Smooth muscle cell (in vitro differentiated cells): ENCODE measurements at regions not wholly inside any gene's neighbourhood (a gene's known extent, or its start where the extent isn't known, plus 50 kb on each side); places are given as distances from the start of the nearest gene placed in this dataset.

ENCODE experiments used
- DNase-seq: peaks from one replicate; lab custom pipeline; 2025; ENCODE audit not compliant: unreplicated experiment; lab: John Stamatoyannopoulos, UW
- H2AFZ ChIP-seq: fragments of 200-600 bp; sonication (generic); 2 replicates; pipeline ENCODE4 v1.6.0; 2016; ENCODE audit warnings: antibody characterized with exemption, low read depth, mild to moderate bottlenecking
- H3F3A ChIP-seq: fragments of 200-600 bp; sonication (generic); 2 replicates; pipeline ENCODE4 v1.6.0; 2017; ENCODE audit warnings: antibody characterized with exemption, low read depth
- H3K27ac ChIP-seq: fragments of 200-600 bp; sonication (generic); 2 replicates; pipeline ENCODE4 v1.5.1; 2016; ENCODE audit warnings: low read depth, mild to moderate bottlenecking
- H3K27me3 ChIP-seq: fragments of 200-600 bp; sonication (generic); 2 replicates; pipeline ENCODE4 v1.6.1; 2016; ENCODE audit warnings: low read depth, mild to moderate bottlenecking
- H3K36me3 ChIP-seq: fragments of 200-600 bp; sonication (generic); 2 replicates; pipeline ENCODE4 v1.5.1; 2016; ENCODE audit warnings: low read depth
- H3K4me1 ChIP-seq: fragments of 200-600 bp; sonication (generic); 2 replicates; pipeline ENCODE4 v1.5.1; 2016; ENCODE audit warnings: low read depth
- H3K4me2 ChIP-seq: fragments of 200-600 bp; sonication (generic); 2 replicates; pipeline ENCODE4 v1.6.0; 2016; ENCODE audit warnings: mild to moderate bottlenecking
- H3K4me3 ChIP-seq: fragments of 200-600 bp; sonication (generic); 2 replicates; pipeline ENCODE4 v1.5.1; 2016; ENCODE audit warnings: mild to moderate bottlenecking
- H3K79me2 ChIP-seq: fragments of 200-600 bp; sonication (generic); 2 replicates; pipeline ENCODE4 v1.6.0; 2016; ENCODE audit warnings: low read depth, mild to moderate bottlenecking
- H3K9ac ChIP-seq: fragments of 200-600 bp; sonication (generic); 2 replicates; pipeline ENCODE4 v1.6.0; 2016; ENCODE audit warnings: low read depth
- H3K9me3 ChIP-seq: fragments of 200-600 bp; sonication (generic); replicated peaks from 2 replicates; pipeline ENCODE4 v1.5.1; 2016; ENCODE audit warnings: low read depth
- H4K20me1 ChIP-seq: fragments of 200-600 bp; sonication (generic); 2 replicates; pipeline ENCODE4 v1.6.0; 2016; ENCODE audit warnings: low read depth
- WGBS: methylation state at CpG from one replicate; pipeline ENCODE4 v1.1.7; 2016; ENCODE audit warnings: low lambda C conversion rate; 5-methylcytosine and 5-hydroxymethylcytosine counted together
- TF ChIP-seq, protein P1 (sequence below): fragments of 200-600 bp; sonication (generic); IDR thresholded peaks from 2 replicates; pipeline ENCODE4 v1.5.1; 2017; ENCODE audit warnings: borderline replicate concordance, mild to moderate bottlenecking, antibody characterized with exemption; ENCODE audit not compliant: insufficient read depth, poor library complexity, severe bottlenecking

DNA sequence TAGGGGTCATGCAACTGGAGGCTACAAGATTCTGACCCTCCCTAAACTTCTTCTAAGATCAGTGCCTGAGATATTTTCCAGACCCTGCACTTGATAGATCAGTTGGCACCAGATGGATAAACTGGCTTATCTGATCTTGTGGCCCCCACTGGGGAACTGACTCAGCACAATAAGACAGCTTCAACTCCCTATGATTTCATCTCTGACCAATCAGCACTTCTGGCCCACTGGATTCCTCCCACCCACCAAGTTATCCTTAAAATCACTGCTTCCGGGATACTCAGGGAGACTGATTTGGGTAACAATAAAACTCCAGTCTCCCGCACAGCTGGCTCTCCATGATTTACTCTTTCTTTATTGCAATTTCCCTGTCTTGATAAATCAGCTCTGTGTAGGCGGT lies 2180.4 kb upstream of the WWC1 start:
- Histone ChIP-seq H4K20me1 (no peaks in the 10 kb centered on the region), H3K4me3 (no peak overlapping the region), H3K27ac (no peak overlapping the region), H3K4me1 (no peaks in the 10 kb centered on the region), H3K79me2 (no peaks in the 10 kb centered on the region), H3K9ac (no peak overlapping the region), H2AFZ (no peak overlapping the region), H3F3A (no peaks in the 10 kb centered on the region), H3K9me3 (no peaks in the 10 kb centered on the region), H3K27me3 (no peaks in the 10 kb centered on the region), H3K4me2 (no peak overlapping the region), H3K36me3 (no peaks in the 10 kb centered on the region)
- DNase-seq, result no peak
- WGBS, result 65% methylated on average over 3 of the region's 3 CpGs
- TF ChIP-seq, protein P1, sequence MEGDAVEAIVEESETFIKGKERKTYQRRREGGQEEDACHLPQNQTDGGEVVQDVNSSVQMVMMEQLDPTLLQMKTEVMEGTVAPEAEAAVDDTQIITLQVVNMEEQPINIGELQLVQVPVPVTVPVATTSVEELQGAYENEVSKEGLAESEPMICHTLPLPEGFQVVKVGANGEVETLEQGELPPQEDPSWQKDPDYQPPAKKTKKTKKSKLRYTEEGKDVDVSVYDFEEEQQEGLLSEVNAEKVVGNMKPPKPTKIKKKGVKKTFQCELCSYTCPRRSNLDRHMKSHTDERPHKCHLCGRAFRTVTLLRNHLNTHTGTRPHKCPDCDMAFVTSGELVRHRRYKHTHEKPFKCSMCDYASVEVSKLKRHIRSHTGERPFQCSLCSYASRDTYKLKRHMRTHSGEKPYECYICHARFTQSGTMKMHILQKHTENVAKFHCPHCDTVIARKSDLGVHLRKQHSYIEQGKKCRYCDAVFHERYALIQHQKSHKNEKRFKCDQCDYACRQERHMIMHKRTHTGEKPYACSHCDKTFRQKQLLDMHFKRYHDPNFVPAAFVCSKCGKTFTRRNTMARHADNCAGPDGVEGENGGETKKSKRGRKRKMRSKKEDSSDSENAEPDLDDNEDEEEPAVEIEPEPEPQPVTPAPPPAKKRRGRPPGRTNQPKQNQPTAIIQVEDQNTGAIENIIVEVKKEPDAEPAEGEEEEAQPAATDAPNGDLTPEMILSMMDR, result no peak

DNA sequence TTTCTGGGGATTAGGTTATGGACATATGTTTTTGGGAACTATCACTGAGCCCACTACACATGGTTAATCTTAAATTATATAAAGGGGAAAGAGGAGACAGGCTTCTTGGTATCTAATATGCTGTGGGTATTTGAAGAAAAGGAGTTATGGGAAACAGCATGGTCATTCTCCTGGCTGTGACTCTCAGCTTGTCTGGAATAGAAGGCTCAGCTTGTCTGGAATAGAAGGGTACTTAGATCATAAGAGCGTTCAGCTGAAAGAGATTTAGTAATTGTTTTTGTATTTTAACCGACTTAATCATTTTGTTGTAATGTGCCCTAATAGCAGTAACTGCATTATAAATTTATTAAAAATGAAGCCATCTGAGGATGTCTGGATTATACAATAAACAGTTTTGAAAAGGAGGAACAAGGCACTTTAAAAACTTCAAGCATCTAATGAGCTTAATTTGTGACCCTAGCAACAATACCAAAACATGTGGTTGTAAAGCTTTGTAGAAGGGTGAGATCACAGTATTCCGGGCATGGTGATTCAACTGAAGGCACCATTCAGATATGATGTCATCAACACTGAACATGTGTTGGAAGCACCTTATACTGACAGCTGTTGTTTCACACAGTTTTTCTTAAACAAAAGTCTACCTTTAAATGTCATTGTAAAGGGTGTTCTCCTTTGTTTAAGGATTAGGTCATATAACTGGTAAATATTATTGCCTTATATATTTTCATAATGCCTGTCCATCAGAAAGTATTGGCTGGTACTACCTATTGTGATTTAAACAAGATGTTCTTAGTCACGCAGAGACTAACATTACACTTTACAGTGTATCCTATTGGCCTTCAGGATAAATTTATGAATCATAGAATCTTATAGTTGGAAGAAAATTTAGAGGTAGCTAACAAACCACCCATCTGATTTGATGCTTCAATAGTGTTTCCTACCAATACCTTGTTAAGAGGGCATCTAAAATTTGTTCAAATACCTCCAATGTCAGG lies 2174.1 kb upstream of the WWC1 start:
- TF ChIP-seq, protein P1, result no peak
- H3K27me3 ChIP-seq, result no peaks in the 10 kb centered on the region
- WGBS, result 80% methylated on average over 4 of the region's 4 CpGs

DNA sequence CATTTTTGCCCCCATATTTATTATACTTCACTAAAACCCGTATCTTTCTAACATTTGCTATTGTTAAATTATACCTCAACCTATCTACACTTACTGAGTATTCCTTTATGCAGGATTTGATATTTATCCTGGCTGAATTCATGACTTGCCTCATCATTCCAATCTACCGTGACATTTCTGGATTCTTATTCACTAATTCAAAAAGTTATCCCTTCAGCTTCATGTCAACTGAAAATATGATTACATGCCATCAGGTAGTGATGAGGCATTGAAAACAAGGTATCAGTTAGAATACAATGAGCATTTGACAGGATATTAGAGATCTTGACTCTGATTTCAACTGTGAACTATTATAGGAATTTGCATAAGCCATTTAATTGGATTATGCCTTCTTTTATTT lies 2171.9 kb upstream of the WWC1 start:
- no peak for DNase-seq
- no peaks in the 10 kb centered on the region for H4K20me1 ChIP-seq
- H3K27ac ChIP-seq, result no peak overlapping the region
- no peaks in the 10 kb centered on the region for H3F3A ChIP-seq
- H2AFZ ChIP-seq, result no peak overlapping the region
- H3K9ac ChIP-seq, result no peak overlapping the region
- H3K4me2 ChIP-seq, result no peak overlapping the region
- no peaks in the 10 kb centered on the region for H3K27me3 ChIP-seq
- TF ChIP-seq, protein P1, result no peak
- H3K9me3 ChIP-seq, result no peaks in the 10 kb centered on the region
- H3K79me2 ChIP-seq, result no peaks in the 10 kb centered on the region
- no peak overlapping the region for H3K4me3 ChIP-seq
- 89% methylated on average over 2 of the region's 2 CpGs for WGBS
- H3K36me3 ChIP-seq, result no peaks in the 10 kb centered on the region
- no peaks in the 10 kb centered on the region for H3K4me1 ChIP-seq

More for the DNA sequence above, 2174.1 kb upstream of the WWC1 start:
- Histone ChIP-seq H4K20me1 (no peaks in the 10 kb centered on the region), H3K36me3 (no peaks in the 10 kb centered on the region), H3K4me3 (no peak overlapping the region), H3K79me2 (no peaks in the 10 kb centered on the region), H3F3A (no peaks in the 10 kb centered on the region), H3K9ac (peak overlapping the region; percentile 63), H3K4me2 (no peak overlapping the region), H3K27ac (peak overlapping the region; percentile 50), H2AFZ (no peak overlapping the region), H3K9me3 (no peaks in the 10 kb centered on the region), H3K4me1 (no peaks in the 10 kb centered on the region)
- no peak for DNase-seq
